Urothelium cell line (cell line): ENCODE measurements at regions not wholly inside any gene's neighbourhood (a gene's known extent, or its start where the extent isn't known, plus 50 kb on each side); places are given as distances from the start of the nearest gene placed in this dataset.
"Not testable (repeated sequence)": the region's sequence is repeated elsewhere in the genome, so short reads cannot be mapped to it uniquely, and the experiment has no call there.

Experiments used
- DNase-seq: peaks from one replicate; pipeline ENCODE4 v3.0.0; 2011; ENCODE audit warnings: low spot score, mixed read lengths
- FAIRE-seq: peaks from 2 replicates; lab custom pipeline; 2011; peaks lifted over from hg19 to GRCh38; lab: Jason Lieb, UNC

- DNase-seq (no peak), FAIRE-seq (no peak)
Measured at GRCh38 chr6:76587271-76587670, 514.8 kb upstream of the IMPG1 start.

DNA sequence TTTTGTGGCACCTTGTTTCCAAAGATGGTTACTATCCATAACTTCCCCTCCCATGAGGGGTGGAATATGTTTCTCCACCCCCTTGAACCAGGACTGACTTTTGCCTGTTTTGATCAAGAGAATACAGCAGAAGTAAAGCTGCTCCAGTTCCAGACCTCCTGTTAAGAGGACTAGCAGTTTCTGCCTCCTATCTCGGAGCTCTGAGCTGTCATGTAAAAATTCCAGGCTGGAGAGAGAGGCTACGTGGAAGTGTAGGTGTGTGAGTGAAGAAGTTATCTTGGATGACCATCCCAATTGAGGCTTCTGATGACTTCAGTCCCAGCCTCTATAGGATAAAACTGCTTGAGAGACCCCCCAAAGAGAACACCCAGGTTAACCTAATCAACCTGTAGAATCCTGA lies 511.7 kb upstream of the IMPG1 start:
- DNase-seq (no peak), FAIRE-seq (no peak)

DNA sequence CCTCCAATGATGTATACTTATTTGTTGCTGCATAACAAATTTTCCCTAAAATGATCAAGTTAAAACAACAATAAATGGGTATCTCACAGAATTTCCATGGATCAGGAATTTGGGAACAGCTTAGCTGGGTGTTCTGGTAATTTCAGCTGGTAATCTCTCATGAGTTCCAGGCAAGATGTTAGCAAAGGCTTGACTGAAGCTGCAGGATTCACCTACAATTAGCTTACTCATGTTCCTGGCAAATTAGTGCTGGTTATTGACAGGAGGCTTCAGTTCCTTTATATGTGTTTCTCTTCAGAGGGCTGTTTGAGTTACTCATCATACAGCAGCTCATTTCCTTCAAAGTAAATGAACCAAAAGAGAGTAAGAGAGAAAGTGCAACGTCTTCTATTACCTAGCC lies 506.3 kb upstream of the IMPG1 start:
- FAIRE-seq (no peak), DNase-seq (no peak)

- no peak for DNase-seq
- FAIRE-seq: no peak
Measured at GRCh38 chr6:76574746-76575145, 502.3 kb upstream of the IMPG1 start.

- FAIRE-seq: no peak
- DNase-seq: no peak
Measured at GRCh38 chr6:76565932-76566331, 493.5 kb upstream of the IMPG1 start.

DNA sequence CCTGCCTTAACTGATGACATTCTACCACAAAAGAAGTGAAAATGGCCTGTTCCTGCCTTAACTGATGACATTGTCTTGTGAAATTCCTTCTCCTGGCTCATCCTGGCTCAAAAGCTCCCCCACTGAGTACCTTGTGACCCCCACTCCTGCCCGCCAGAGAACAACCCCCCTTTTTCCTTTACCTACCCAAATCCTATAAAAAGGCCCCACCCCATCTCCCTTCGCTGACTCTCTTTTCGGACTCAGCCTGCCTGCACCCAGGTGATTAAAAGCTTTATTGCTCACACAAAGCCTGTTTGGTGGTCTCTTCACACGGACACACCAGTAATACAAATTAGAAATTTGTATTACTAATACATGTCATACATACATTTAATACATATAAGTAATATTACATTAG lies 489.9 kb upstream of the IMPG1 start:
- not testable (repeated sequence) for FAIRE-seq, DNase-seq

GRCh38 chr6:76560851-76561755 lies 488.6 kb upstream of the IMPG1 start:
- FAIRE-seq, DNase-seq: not testable (repeated sequence)

GRCh38 chr6:76553256-76553655 lies 480.8 kb upstream of the IMPG1 start:
- DNase-seq (no peak), FAIRE-seq (no peak)

- DNase-seq (no peak), FAIRE-seq (no peak)
Measured at GRCh38 chr6:76552268-76552667, 479.8 kb upstream of the IMPG1 start.

- DNase-seq (no peak), FAIRE-seq (no peak)
Measured at GRCh38 chr6:76533661-76534060, 461.2 kb upstream of the IMPG1 start.

- DNase-seq: no peak
- FAIRE-seq: no peak
Measured at GRCh38 chr6:76532647-76533046, 460.2 kb upstream of the IMPG1 start.

- DNase-seq: no peak
- no peak for FAIRE-seq
Measured at GRCh38 chr6:76518443-76518842, 446.0 kb upstream of the IMPG1 start.

DNA sequence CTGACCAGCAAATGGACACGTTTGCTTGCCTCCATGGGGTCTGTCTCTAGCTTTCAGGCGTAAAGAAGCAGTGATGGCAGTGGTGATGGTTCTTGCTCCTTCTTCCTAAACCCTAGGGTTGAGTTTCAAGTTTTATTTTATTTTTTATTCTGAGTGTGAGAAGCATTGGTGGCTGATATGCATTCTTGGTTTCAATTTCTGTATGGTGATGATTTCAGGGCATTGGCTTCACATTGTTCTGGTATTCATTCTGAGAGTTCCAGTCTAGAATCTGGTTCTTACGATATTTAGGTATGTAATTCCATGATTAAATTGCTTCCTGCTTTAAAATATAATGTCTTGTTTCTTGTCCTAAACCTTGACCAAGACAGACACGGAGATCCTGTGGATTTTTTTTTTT lies 444.5 kb upstream of the IMPG1 start:
- FAIRE-seq (no peak), DNase-seq (no peak)

DNA sequence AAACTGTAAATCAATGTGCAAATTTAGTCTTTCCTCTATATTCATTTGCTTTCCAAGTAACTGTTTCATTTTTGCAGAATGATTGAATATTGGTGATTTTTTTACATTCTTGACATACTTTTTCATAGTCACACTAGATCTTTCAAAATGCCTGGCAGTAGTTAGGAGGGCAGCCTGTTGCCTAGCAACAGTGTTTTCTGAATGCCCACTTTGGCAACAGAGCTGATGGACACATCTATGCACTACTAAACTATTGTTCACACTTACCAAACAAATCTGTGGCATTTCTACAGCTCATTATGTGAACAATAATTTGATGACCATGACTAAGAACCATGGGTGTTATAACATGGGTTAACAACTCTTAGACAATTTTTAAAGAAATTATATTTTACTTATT lies 438.0 kb upstream of the IMPG1 start:
- DNase-seq (no peak), FAIRE-seq (no peak)

GRCh38 chr6:76509397-76509796 lies 436.9 kb upstream of the IMPG1 start:
- no peak for DNase-seq
- no peak for FAIRE-seq

GRCh38 chr6:76506808-76507207 lies 434.3 kb upstream of the IMPG1 start:
- FAIRE-seq: no peak
- no peak for DNase-seq

DNA sequence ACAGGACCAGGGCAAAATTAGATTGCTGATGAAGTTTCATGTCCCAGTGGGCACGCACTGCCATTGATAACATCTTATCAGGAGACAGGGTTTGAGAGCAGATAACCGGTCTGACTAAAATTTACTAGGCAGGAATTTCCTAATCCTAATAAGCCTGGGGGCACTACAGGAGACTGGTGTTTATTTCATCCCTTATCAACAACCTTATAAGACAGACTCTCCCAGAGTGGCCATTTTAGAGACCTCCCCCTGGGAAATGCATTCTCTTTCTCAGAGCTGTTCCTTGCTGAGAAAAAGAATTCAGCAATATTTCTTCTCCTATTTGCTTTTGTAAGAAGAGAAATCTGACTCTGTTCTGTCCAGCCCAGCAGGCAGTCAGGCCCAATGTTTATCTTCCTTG lies 423.4 kb upstream of the IMPG1 start:
- no peak for FAIRE-seq
- no peak for DNase-seq

GRCh38 chr6:76491376-76491775 lies 418.9 kb upstream of the IMPG1 start:
- DNase-seq, FAIRE-seq: not testable (repeated sequence)

DNA sequence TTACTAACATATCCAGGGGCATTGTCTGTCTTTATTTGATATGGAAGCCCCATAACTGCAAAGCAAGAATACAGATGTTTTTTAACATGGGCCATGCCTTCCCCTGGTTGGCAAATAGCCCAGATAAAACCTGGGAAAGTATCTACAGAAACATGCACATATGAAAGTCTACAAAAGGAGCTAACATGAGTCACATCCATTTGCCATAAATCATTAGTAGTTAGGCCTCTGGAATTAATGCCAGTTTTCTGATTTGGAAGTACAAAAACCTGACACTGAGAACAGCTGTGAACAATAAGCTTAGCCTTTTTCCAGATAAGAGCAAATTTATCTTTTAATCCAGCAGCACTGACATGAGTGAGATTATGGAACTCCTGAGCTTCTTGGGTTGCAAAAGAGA lies 418.0 kb upstream of the IMPG1 start:
- FAIRE-seq: no peak
- peak; percentile 2 for DNase-seq

- FAIRE-seq: no peak
Measured at GRCh38 chr6:76481101-76481500, 408.6 kb upstream of the IMPG1 start.

GRCh38 chr6:76472858-76473257 lies 400.4 kb upstream of the IMPG1 start:
- FAIRE-seq: no peak
- no peak for DNase-seq

More at GRCh38 chr6:76481101-76481500, 408.6 kb upstream of the IMPG1 start:
- no peak for DNase-seq

DNA sequence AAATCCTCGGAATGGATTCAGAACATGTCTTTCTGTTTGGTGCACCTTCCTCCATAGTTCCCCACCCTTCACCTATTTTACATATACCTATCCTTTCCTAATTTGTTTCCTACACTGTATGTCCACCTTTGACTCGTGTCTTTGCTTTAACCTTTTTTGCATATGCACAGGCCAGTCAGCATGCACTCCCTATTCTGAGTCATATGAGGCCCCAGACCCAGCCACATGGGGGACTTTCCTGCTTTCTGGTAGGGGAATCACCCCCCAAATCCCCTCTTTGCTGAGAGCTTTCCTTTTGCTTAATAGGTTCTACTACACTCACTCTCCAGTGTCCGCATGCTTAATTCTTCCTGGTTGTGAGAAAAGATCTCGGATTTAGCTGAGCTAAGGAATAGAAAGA lies 393.8 kb upstream of the IMPG1 start:
- FAIRE-seq: no peak

GRCh38 chr6:76465410-76465809 lies 392.9 kb upstream of the IMPG1 start:
- DNase-seq (no peak), FAIRE-seq (no peak)

More for the DNA sequence above, 393.8 kb upstream of the IMPG1 start:
- DNase-seq: no peak
